MCF 10A (cell line): ENCODE measurements at regions not wholly inside any gene's neighbourhood (a gene's known extent, or its start where the extent isn't known, plus 50 kb on each side); places are given as distances from the start of the nearest gene placed in this dataset.

Experiments used
- BruUV-seq: library from RNA; stranded (reverse); fragments of 400-500 nt; replicated peaks from 2 replicates; lab custom pipeline; 2021; lab: Mats Ljungman, UMichigan
- CTCF ChIA-PET: fragments of 300-600 bp; sonication (Branson Sonifier 250); formaldehyde crosslinking; extraction: SDS; loops from one replicate; lab custom pipeline; 2021; ENCODE audit warnings: antibody characterized with exemption, inconsistent platforms; lab: Yijun Ruan, JAX
- POLR2A ChIA-PET: fragments of 300-600, 350-650 bp; sonication (Branson Sonifier 250); formaldehyde crosslinking; extraction: SDS; loops from one replicate; lab custom pipeline; 2020; ENCODE audit warnings: antibody characterized with exemption, inconsistent platforms; lab: Yijun Ruan, JAX
- DNase-seq: peaks from one replicate; pipeline ENCODE4 v3.0.0-alpha.2; 2018; ENCODE audit not compliant: unreplicated experiment
- H3K27ac Mint-ChIP-seq: one replicate; pipeline ENCODE4 v1.8.0; 2022; ENCODE audit warnings: mild to moderate bottlenecking, low read depth, mixed read lengths; ENCODE audit not compliant: unreplicated experiment
- H3K27me3 Mint-ChIP-seq: one replicate; pipeline ENCODE4 v1.8.0; 2022; ENCODE audit warnings: mixed read lengths; ENCODE audit not compliant: insufficient read depth, unreplicated experiment
- H3K36me3 Mint-ChIP-seq: one replicate; pipeline ENCODE4 v1.8.0; 2022; ENCODE audit warnings: mild to moderate bottlenecking, moderate library complexity, mixed read lengths; ENCODE audit not compliant: insufficient read depth, unreplicated experiment
- H3K4me1 Mint-ChIP-seq: one replicate; pipeline ENCODE4 v1.8.0; 2022; ENCODE audit warnings: mixed read lengths; ENCODE audit not compliant: insufficient read depth, unreplicated experiment
- H3K4me3 Mint-ChIP-seq: one replicate; pipeline ENCODE4 v1.8.0; 2022; ENCODE audit warnings: mild to moderate bottlenecking, moderate library complexity, mixed read lengths; ENCODE audit not compliant: unreplicated experiment
- H3K9me3 Mint-ChIP-seq: one replicate; pipeline ENCODE4 v1.8.0; 2022; ENCODE audit warnings: mixed read lengths; ENCODE audit not compliant: unreplicated experiment
- intact Hi-C: fragments of 100-400 bp; cut with micrococcal nuclease; formaldehyde crosslinking; loops from 2 replicates; pipeline ENCODE4 v1.14.1; 2022
- TF ChIP-seq, protein P1 (sequence below): fragments of 200-600 bp; IDR thresholded peaks from one replicate; pipeline ENCODE4 v1.8.0; 2022; ENCODE audit warnings: antibody characterized with exemption, mild to moderate bottlenecking; ENCODE audit not compliant: unreplicated experiment

DNA sequence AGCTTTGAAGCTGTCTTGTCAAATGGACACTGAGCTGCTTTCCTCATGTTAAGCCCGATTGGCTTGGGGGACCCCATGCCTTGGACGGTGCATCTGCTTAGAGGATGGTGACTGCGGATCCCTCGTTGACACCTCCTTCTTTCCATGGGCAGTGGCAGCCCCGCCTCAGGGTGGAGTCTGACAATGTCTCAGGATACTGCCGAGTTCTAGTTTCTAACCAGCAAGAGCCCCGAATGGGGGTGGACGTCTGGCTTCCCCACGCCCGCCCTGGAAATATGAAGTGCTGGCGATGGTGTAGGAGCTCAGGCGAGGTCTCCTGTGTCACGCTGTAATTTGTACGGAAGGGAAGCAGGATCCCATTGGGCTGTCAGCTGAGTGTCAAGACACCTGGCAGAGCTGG lies 106.2 kb upstream of the CTBP2 start:
- Mint-ChIP-seq H3K27ac (no peak overlapping the region), H3K27me3 (no peaks in the 10 kb centered on the region), H3K4me3 (no peak overlapping the region), H3K9me3 (no peaks in the 10 kb centered on the region), H3K4me1 (peaks cover 30% of the 10 kb centered on the region), H3K36me3 (peaks cover 8% of the 10 kb centered on the region)
- intact Hi-C loops, result no loop called here
- BruUV-seq, result no TSS peak
- ChIA-PET POLR2A (no interaction called here), CTCF (interaction anchor here (0.6 kb wide), 2 partner anchors 143 to 171 kb away, joined by 3 read pairs; no protein-coding TSS in a partner anchor)
- TF ChIP-seq, protein P1, sequence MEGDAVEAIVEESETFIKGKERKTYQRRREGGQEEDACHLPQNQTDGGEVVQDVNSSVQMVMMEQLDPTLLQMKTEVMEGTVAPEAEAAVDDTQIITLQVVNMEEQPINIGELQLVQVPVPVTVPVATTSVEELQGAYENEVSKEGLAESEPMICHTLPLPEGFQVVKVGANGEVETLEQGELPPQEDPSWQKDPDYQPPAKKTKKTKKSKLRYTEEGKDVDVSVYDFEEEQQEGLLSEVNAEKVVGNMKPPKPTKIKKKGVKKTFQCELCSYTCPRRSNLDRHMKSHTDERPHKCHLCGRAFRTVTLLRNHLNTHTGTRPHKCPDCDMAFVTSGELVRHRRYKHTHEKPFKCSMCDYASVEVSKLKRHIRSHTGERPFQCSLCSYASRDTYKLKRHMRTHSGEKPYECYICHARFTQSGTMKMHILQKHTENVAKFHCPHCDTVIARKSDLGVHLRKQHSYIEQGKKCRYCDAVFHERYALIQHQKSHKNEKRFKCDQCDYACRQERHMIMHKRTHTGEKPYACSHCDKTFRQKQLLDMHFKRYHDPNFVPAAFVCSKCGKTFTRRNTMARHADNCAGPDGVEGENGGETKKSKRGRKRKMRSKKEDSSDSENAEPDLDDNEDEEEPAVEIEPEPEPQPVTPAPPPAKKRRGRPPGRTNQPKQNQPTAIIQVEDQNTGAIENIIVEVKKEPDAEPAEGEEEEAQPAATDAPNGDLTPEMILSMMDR, result no peak
- no peak for DNase-seq

DNA sequence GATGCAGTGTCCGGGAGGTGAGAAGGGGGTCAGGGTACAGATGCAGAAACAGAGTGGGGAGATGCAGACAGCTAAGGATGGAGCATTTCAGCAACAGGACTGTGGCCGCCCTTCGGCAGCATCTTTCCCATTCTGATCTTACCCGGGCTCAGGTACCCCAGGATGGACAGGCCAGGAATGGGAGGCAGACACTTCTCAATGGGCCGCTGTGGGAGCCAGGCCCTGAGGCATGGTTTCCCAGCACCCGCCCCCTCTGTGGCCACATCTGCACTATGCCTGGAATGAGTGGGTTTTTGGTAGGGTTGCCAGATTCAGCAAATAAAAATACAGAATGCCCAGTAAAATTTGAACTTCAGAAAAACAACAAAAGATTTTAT lies 105.2 kb upstream of the CTBP2 start:
- intact Hi-C loops, result no loop called here
- DNase-seq, result peak; percentile 33
- no peaks in the 10 kb centered on the region for H3K27me3 Mint-ChIP-seq
- POLR2A ChIA-PET, result interaction anchor here (0.9 kb wide), 1 partner anchor 30 kb away, joined by 3 read pairs; no protein-coding TSS in a partner anchor
- peak overlapping the region; percentile 68 for H3K4me3 Mint-ChIP-seq
- BruUV-seq, result no TSS peak
- CTCF ChIA-PET, result no interaction called here
- TF ChIP-seq, protein P1, result no peak
- H3K9me3 Mint-ChIP-seq, result no peaks in the 10 kb centered on the region
- peaks cover 30% of the 10 kb centered on the region for H3K4me1 Mint-ChIP-seq
- peaks cover 8% of the 10 kb centered on the region for H3K36me3 Mint-ChIP-seq
- H3K27ac Mint-ChIP-seq, result peak overlapping the region; percentile 60

DNA sequence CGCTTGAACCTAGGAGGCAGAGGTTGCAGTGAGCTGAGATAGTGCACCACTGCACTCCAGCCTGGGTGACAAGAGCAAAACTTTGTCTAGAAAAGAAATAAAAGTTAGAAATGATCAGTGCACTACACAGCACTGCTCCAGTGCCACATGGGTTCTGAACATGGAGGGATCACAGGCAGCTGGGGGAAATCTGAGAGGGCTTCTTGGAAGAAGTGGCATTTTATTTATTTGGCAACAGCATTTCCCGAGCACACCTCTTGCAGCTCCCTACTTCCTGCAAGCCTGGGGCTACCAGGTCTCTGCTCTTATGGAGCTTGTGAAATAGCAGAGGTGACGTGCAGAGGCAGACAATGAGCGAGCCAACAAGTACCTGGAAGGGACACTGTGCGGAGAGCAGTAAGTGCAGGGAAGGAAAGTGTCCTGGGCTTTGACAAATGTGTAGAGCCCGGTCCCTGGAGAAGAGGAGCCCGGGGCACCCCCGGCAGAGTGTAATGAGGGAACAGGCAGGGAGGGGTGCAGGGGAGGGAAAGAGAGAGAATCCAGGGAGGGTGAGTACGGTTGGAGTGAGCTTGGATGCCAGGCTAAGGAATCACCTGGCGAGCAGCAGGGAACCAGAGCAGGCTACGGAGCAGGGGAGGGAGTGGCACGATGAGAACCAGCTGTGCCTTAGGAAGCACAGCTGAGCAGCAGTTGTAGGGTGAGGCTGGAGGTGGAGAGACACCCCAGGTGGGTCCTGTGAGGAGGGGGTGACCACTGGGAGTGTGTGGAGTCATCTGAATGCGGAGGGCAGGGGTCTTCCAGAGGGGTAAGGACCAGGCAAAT lies 104.6 kb upstream of the CTBP2 start:
- H3K4me1 Mint-ChIP-seq, result peaks cover 30% of the 10 kb centered on the region
- POLR2A ChIA-PET, result interaction anchor here (0.6 to 1.2 kb wide), 10 partner anchors 9 to 364 kb away, joined by 3 to 6 read pairs (median 3); no protein-coding TSS in a partner anchor
- H3K27me3 Mint-ChIP-seq, result no peaks in the 10 kb centered on the region
- H3K36me3 Mint-ChIP-seq, result peaks cover 8% of the 10 kb centered on the region
- H3K4me3 Mint-ChIP-seq, result peak overlapping the region; percentile 68
- BruUV-seq, result no TSS peak
- no peaks in the 10 kb centered on the region for H3K9me3 Mint-ChIP-seq
- TF ChIP-seq, protein P1, result no peak
- H3K27ac Mint-ChIP-seq, result peak overlapping the region; percentile 60
- peak; percentile 91 for DNase-seq
- intact Hi-C loops, result no loop called here
- CTCF ChIA-PET, result interaction anchor here (0.6 to 1.8 kb wide), 3 partner anchors 14 to 107 kb away, joined by 3 to 5 read pairs (median 4); no protein-coding TSS in a partner anchor

DNA sequence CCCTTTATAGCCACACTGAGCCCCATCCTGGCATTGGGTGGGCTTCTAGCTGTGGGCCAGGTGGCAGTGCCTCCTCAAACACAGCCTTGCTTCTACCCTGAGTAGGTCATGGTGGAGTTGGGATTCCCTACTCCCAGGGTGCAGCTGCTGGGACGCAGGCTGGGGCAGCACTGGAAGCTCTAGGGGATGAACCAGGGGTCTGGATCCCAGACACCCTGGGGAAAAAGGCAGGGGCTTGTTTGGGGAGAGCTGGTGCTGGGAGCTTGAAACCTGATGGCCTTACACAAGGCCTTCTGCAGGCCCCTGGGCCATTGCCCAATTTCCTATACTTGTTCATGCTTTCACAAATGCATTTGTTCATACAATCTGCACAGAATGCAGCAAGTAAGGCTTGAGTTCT lies 103.7 kb upstream of the CTBP2 start:
- CTCF ChIA-PET, result interaction anchor here (0.8 to 1.8 kb wide), 3 partner anchors 15 to 38 kb away, joined by 3 to 5 read pairs (median 4); no protein-coding TSS in a partner anchor
- TF ChIP-seq, protein P1, result no peak
- Mint-ChIP-seq H3K27me3 (no peaks in the 10 kb centered on the region), H3K36me3 (peaks cover 8% of the 10 kb centered on the region), H3K4me1 (peaks cover 30% of the 10 kb centered on the region), H3K9me3 (no peaks in the 10 kb centered on the region), H3K27ac (no peak overlapping the region), H3K4me3 (no peak overlapping the region)
- POLR2A ChIA-PET, result interaction anchor here (0.8 to 1.2 kb wide), 2 partner anchors 16 to 33 kb away, joined by 3 read pairs; no protein-coding TSS in a partner anchor
- no TSS peak for BruUV-seq
- intact Hi-C loops, result no loop called here
- peak; percentile 24 for DNase-seq
